HG03280 (cell line): ENCODE measurements at regions not wholly inside any gene's neighbourhood (a gene's known extent, or its start where the extent isn't known, plus 50 kb on each side); places are given as distances from the start of the nearest gene placed in this dataset.
"Not testable (repeated sequence)": the region's sequence is repeated elsewhere in the genome, so short reads cannot be mapped to it uniquely, and the experiment has no call there.

Experiments used
- ATAC-seq: cut with Tn5 transposase; IDR thresholded peaks from one replicate; pipeline ENCODE4 v1.9.1; 2021; ENCODE audit warnings: mild to moderate bottlenecking, moderate library complexity; ENCODE audit not compliant: unreplicated experiment

GRCh38 chr16:52309446-52310416, 237.2 kb downstream of the TOX3 start:
- ATAC-seq = no peak

DNA sequence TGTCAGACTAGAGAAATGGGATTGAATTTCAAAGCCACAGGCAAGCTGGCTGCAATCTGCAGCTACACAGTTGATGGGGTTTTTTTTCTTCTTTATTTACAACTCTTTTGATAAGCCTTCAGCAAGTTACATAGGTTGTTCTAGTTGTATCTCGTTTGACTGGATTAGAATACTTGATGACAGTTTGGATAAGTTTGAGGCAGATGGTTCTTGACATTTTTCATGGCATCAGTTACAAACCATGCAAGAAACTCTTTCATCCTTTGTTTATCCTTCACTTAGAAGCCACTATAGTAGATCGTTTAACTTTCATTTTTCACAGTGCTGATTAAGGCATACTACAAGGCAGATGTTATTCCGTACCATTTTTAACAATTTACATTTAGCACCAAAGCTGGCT, 238.9 kb downstream of the TOX3 start:
- no peak for ATAC-seq

GRCh38 chr16:52301026-52301425, 245.9 kb downstream of the TOX3 start:
- no peak for ATAC-seq

DNA sequence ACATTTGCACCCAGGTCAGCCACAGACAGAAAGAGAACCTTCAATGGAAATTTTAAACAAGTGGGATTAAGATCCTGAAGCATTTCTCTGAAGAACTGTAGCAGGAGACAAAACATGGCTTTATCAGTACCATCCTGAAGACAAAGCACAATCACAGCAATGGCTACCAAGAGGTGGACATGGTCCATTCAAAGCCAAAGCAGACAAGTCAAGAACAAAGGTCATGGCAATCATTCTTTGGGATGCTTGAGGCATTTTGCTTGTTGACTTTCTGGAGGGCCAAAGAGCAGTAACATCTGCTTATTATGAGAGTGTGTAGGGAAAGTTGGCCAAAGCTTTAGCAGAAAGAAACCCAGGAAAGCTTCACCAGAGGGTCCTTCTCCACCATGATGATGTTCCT, 248.2 kb downstream of the TOX3 start:
- ATAC-seq = no peak

GRCh38 chr16:52296706-52297315, 250.1 kb downstream of the TOX3 start:
- ATAC-seq = not testable (repeated sequence)

GRCh38 chr16:52296076-52296475, 250.9 kb downstream of the TOX3 start:
- no peak for ATAC-seq

GRCh38 chr16:52294660-52295059, 252.3 kb downstream of the TOX3 start:
- no peak for ATAC-seq

DNA sequence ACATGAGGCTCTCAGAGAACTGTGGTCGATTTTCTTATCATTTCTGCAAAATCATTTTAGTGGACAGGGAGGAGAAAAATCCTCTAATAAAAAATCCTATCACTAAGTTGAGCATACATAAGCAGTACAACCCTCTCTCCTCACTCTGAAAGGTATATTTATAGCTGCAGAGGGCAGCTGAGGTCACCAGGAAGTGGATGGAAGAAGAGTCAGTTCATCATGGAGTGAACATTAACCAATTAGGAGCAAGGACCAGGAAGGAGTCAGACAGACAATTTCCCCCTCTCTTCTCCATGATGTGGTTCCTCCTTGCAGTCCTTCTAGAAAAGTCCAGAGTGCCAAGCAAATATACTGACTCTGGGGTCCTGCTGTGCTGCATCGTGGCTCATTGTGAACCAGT, 253.7 kb downstream of the TOX3 start:
- no peak for ATAC-seq

GRCh38 chr16:52283584-52284375, 263.2 kb downstream of the TOX3 start:
- no peak for ATAC-seq

GRCh38 chr16:52283018-52283417, 263.9 kb downstream of the TOX3 start:
- ATAC-seq = no peak

- ATAC-seq = no peak
These were observed 266.9 kb downstream of the TOX3 start for GRCh38 chr16:52280086-52280485.

DNA sequence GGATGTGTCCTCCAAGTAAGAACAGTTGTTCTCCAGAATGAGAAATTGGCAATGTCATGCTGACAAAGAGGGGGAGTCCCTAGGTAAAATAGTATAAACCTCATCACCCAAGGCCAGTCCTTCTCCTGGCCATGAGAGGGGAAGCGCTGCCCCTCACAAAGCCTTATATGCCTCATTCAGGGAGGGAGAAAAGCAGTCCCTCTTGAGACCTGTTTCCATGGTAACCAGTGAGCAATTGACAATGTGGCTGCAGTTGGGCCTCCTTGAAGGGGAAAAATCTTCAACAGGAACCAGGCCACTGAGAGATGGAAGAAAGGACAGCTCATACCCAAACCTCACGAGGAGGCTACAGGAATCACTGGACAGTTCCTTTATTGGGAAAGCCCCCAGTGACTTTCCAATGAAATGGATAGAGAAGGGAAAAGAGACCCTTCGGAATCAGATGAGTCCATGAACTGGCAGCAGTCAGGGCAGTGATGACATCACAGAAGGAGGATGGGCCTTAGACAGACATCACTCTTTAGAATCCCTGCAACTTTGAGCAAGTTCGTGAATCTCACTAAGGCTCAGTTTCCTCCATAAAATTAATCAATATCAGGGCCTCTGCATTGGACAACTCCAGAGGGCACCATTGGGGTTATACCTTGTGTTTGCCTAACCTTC, 275.7 kb downstream of the TOX3 start:
- ATAC-seq = no peak

GRCh38 chr16:52265446-52265861, 281.5 kb downstream of the TOX3 start:
- ATAC-seq = no peak

DNA sequence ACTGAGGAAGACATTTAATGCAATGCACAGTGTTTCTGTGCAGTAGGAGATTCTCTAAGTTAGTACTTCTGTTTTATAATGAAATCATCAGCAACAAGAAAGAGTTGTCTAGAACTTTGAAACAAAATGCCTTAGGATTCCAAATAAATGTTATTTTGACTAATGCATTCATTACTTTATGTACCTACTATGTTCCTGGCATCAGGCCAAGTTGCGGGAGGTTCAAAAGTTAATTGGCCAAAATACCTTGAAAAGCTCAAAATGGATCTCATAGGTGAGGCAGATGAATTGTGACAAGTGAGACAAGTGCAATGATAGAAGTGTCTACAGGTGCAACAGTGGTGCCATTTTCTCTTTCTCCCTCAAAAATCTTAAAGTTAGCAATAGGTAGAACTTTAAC, 289.4 kb downstream of the TOX3 start:
- ATAC-seq = no peak

- no peak for ATAC-seq
These were observed 290.4 kb downstream of the TOX3 start for GRCh38 chr16:52256310-52257078.

- ATAC-seq = no peak
These were observed 292.2 kb downstream of the TOX3 start for GRCh38 chr16:52254746-52255145.

- ATAC-seq = no peak
These were observed 294.3 kb downstream of the TOX3 start for GRCh38 chr16:52252680-52253079.

DNA sequence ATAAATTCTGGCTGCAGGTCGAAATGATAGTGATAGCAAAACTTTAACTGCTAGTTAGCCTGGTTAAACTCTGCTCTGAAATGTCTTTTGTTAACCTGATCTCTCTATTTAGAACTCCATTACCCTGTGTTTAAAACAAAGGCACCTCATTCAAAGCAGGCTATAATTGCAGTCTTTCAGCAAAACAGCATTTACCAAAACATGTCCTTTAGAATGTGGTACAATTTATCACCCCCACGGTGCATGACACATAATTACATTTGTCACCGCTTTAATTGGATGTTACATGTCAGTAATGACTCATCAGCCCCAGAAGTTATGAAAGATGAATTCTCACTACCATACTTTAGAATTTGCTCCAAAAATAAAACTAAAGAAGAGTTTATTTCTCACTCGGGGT, 295.4 kb downstream of the TOX3 start:
- no peak for ATAC-seq

GRCh38 chr16:52247737-52248136, 299.2 kb downstream of the TOX3 start:
- no peak for ATAC-seq

DNA sequence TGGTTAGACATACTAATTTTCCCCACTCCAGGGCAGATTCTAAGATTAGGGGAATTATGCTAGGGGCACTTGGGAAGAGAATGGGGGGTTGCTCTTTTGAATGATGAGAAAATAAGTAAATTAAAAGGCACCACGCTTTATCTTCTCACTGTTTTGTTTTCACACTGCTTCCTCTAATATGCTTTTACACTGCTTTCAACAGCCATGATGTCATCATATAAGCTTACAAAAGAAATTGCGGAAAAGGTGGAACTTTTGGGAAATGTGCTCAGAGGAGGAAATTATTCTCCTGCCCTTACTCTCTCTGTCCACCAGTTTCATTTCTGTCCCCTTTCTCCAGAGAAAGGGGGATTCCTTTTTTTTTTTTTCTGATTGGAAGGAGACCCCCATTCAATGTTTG, 308.2 kb downstream of the TOX3 start:
- no peak for ATAC-seq
